H1 (cell line): ENCODE measurements at regions not wholly inside any gene's neighbourhood (a gene's known extent, or its start where the extent isn't known, plus 50 kb on each side); places are given as distances from the start of the nearest gene placed in this dataset.

ENCODE experiments used
- CTCF ChIA-PET: fragments of 300-600 bp; sonication (Branson Sonifier 250); formaldehyde crosslinking; loops from one replicate; lab custom pipeline; 2021; ENCODE audit not compliant: partially characterized antibody; lab: Charles Lee
- POLR2A ChIA-PET: fragments of 300-600 bp; sonication (Branson Sonifier 250); formaldehyde crosslinking; loops from one replicate; lab custom pipeline; 2021; ENCODE audit warnings: inconsistent platforms; ENCODE audit not compliant: partially characterized antibody; lab: Charles Lee
- DNase-seq, 2 experiments: peaks; one replicate each; pipeline versions ENCODE4 v3.0.0 to v3.0.0-alpha.2; 2010 to 2022; ENCODE audit warnings: low spot score in 2 of 2, low read depth in 1 of 2, mixed read lengths in 1 of 2
- FAIRE-seq: peaks from 2 replicates; lab custom pipeline; 2011; peaks lifted over from hg19 to GRCh38; lab: Jason Lieb, UNC
- H2AFZ ChIP-seq: 2 replicates; pipeline ENCODE4 v1.8.1; 2012; ENCODE audit warnings: low read length, inconsistent platforms
- H2AK5ac ChIP-seq: 2 replicates; pipeline ENCODE4 v1.6.1; 2013; ENCODE audit warnings: low read depth, low read length
- H2BK120ac ChIP-seq: replicated peaks from 2 replicates; pipeline ENCODE3; 2013; ENCODE audit warnings: low read depth, low read length, inconsistent platforms
- H2BK12ac ChIP-seq: 2 replicates; pipeline ENCODE4 v1.6.1; 2013; ENCODE audit warnings: low read depth, low read length
- H2BK15ac ChIP-seq: 2 replicates; pipeline ENCODE4 v1.6.1; 2013; ENCODE audit warnings: low read length
- H2BK20ac ChIP-seq: 2 replicates; pipeline ENCODE4 v1.6.1; 2013; ENCODE audit warnings: low read length
- H2BK5ac ChIP-seq: 2 replicates; pipeline ENCODE4 v1.6.1; 2013; ENCODE audit warnings: low read depth, low read length
- H3K14ac ChIP-seq: 2 replicates; pipeline ENCODE4 v1.6.1; 2013; ENCODE audit warnings: inconsistent platforms; ENCODE audit not compliant: insufficient read length
- H3K18ac ChIP-seq: 2 replicates; pipeline ENCODE4 v1.6.1; 2013; ENCODE audit warnings: low read length; ENCODE audit errors: extremely low read depth
- H3K23ac ChIP-seq: 2 replicates; pipeline ENCODE4 v1.6.1; 2013; ENCODE audit warnings: inconsistent platforms; ENCODE audit not compliant: insufficient read length
- H3K23me2 ChIP-seq: 2 replicates; pipeline ENCODE4 v1.6.1; 2013; ENCODE audit warnings: low read depth, low read length
- H3K27ac ChIP-seq: 2 replicates; pipeline ENCODE4 v1.6.1; 2011; ENCODE audit warnings: low read depth, low read length, inconsistent platforms
- H3K27me3 ChIP-seq, 4 experiments: replicated peaks in 1 of 4; 1 replicate in 1 of 4; 2 replicates in 3 of 4; pipeline versions ENCODE4 v1.6.1 to v1.8.1; 2011 to 2013; ENCODE audit warnings: low read length in 3 of 4, mild to moderate bottlenecking in 3 of 4, inconsistent platforms in 2 of 4, mixed read lengths in 2 of 4, moderate library complexity in 1 of 4; ENCODE audit not compliant: control insufficient read depth in 3 of 4, insufficient read depth in 3 of 4; ENCODE audit errors: extremely low read depth in 1 of 4
- H3K36me3 ChIP-seq, 4 experiments: 2 replicates each; pipeline versions ENCODE4 v1.6.1 to v1.8.1; 2011 to 2013; ENCODE audit warnings: mild to moderate bottlenecking in 4 of 4, low read length in 3 of 4, moderate library complexity in 2 of 4, control low read depth in 1 of 4, inconsistent platforms in 1 of 4; ENCODE audit not compliant: insufficient read depth in 4 of 4, control insufficient read depth in 2 of 4
- H3K4ac ChIP-seq: replicated peaks from 2 replicates; pipeline ENCODE3; 2013; ENCODE audit warnings: low read length, low read depth, mixed read lengths, inconsistent platforms; ENCODE audit not compliant: insufficient read length
- H3K4me1 ChIP-seq, 4 experiments: replicated peaks in 1 of 4; 1 replicate in 1 of 4; 2 replicates in 3 of 4; pipeline versions ENCODE4 v1.6.1 to v1.8.1; 2011 to 2013; ENCODE audit warnings: low read length in 3 of 4, inconsistent platforms in 2 of 4, mixed read lengths in 1 of 4; ENCODE audit not compliant: insufficient read depth in 4 of 4, control insufficient read depth in 3 of 4
- H3K4me2 ChIP-seq, 2 experiments: 2 replicates each; pipeline versions ENCODE4 v1.6.1 to v1.8.1; 2011 to 2013; ENCODE audit warnings: low read depth in 2 of 2, low read length in 2 of 2, control low read depth in 1 of 2, inconsistent platforms in 1 of 2, mild to moderate bottlenecking in 1 of 2; ENCODE audit not compliant: insufficient read depth in 1 of 2
- H3K4me3 ChIP-seq, 4 experiments: fragments of 200-600, 300-600 bp in 1 of 4; sonication (generic), shearing (Covaris generic), sonication (Bioruptor Twin) in 1 of 4; 2 replicates each; pipeline versions ENCODE4 v1.5.1 to v1.8.1; 2011 to 2016; ENCODE audit warnings: low read length in 4 of 4, low read depth in 3 of 4, control low read depth in 2 of 4, inconsistent platforms in 2 of 4, mild to moderate bottlenecking in 2 of 4, mixed read lengths in 1 of 4, moderate library complexity in 1 of 4; ENCODE audit not compliant: insufficient read depth in 2 of 4; ENCODE audit errors: extremely low read depth in 1 of 4
- H3K56ac ChIP-seq: replicated peaks from 2 replicates; pipeline ENCODE3; 2013; ENCODE audit warnings: low read depth, mild to moderate bottlenecking, mixed read lengths, low read length, inconsistent platforms; ENCODE audit not compliant: insufficient read length
- H3K79me1 ChIP-seq: 2 replicates; pipeline ENCODE4 v1.6.1; 2013; ENCODE audit warnings: low read depth, low read length, control low read depth
- H3K79me2 ChIP-seq, 2 experiments: 2 replicates each; pipeline versions ENCODE4 v1.6.1 to v1.8.1; 2012 to 2013; ENCODE audit warnings: low read length in 2 of 2, mild to moderate bottlenecking in 2 of 2, inconsistent platforms in 1 of 2; ENCODE audit not compliant: insufficient read depth in 2 of 2, control insufficient read depth in 1 of 2
- H3K9ac ChIP-seq, 4 experiments: replicated peaks in 1 of 4; 1 replicate in 1 of 4; 2 replicates in 3 of 4; pipeline versions ENCODE4 v1.6.1 to v1.8.1; 2011 to 2013; ENCODE audit warnings: low read depth in 3 of 4, low read length in 3 of 4, control low read depth in 2 of 4, mild to moderate bottlenecking in 2 of 4, moderate library complexity in 2 of 4, inconsistent platforms in 1 of 4; ENCODE audit errors: extremely low read depth in 1 of 4
- H3K9me3 ChIP-seq, 2 experiments: 2 replicates each; pipeline versions ENCODE4 v1.6.1 to v1.8.1; 2012 to 2013; ENCODE audit warnings: mild to moderate bottlenecking in 2 of 2, moderate library complexity in 2 of 2, control low read depth in 1 of 2, inconsistent platforms in 1 of 2, low read depth in 1 of 2, low read length in 1 of 2, mixed read lengths in 1 of 2; ENCODE audit not compliant: insufficient read depth in 2 of 2
- H4K20me1 ChIP-seq, 2 experiments: replicated peaks in 1 of 2; 2 replicates each; pipeline versions ENCODE3 to v1.8.1; 2011 to 2013; ENCODE audit warnings: inconsistent platforms in 2 of 2, low read length in 2 of 2, mild to moderate bottlenecking in 1 of 2; ENCODE audit not compliant: insufficient read depth in 2 of 2, control insufficient read depth in 1 of 2
- H4K5ac ChIP-seq: 2 replicates; pipeline ENCODE4 v1.6.1; 2013; ENCODE audit warnings: low read length, low read depth, mixed read lengths, inconsistent platforms; ENCODE audit not compliant: insufficient read length
- H4K8ac ChIP-seq: 2 replicates; pipeline ENCODE4 v1.8.0; 2013; ENCODE audit warnings: mild to moderate bottlenecking, moderate library complexity, low read length, inconsistent platforms; ENCODE audit not compliant: insufficient read depth; ENCODE audit errors: extremely low read depth
- H4K91ac ChIP-seq: replicated peaks from 2 replicates; pipeline ENCODE3; 2013; ENCODE audit warnings: low read length, mixed read lengths, inconsistent platforms; ENCODE audit not compliant: insufficient read length
- JUN ChIP-seq: IDR thresholded peaks from 2 replicates; pipeline ENCODE4 v1.6.1; 2011; ENCODE audit warnings: low read depth, mild to moderate bottlenecking, improper control_type of control experiment, low read length
- RBBP5 ChIP-seq: IDR thresholded peaks from 2 replicates; pipeline ENCODE4 v1.7.1; 2012; ENCODE audit warnings: low read depth, mild to moderate bottlenecking, inconsistent platforms, low read length, moderate library complexity, borderline replicate concordance
- TAF7 ChIP-seq: optimal IDR thresholded peaks from 2 replicates; pipeline ENCODE3; 2011; ENCODE audit warnings: low read depth, mild to moderate bottlenecking, inconsistent platforms, low read length, moderate library complexity, borderline replicate concordance
- TEAD4 ChIP-seq: IDR thresholded peaks from 2 replicates; pipeline ENCODE4 v1.6.1; 2012; ENCODE audit warnings: low read depth, low read length, inconsistent platforms, mixed read lengths
- WGBS, 2 experiments: shearing (Covaris generic) in 1 of 2; methylation state at CpG; one replicate each; pipeline versions ENCODE4 v1.1.6 to v1.1.7; 2013 to 2015; ENCODE audit warnings: low lambda C conversion rate in 2 of 2, mixed read lengths in 2 of 2, inconsistent platforms in 1 of 2, low coverage in 1 of 2, missing lambda C conversion rate in 1 of 2; ENCODE audit not compliant: insufficient replicate concordance in 2 of 2, insufficient coverage in 1 of 2, insufficient read length in 1 of 2; ENCODE audit errors: extremely low coverage in 1 of 2, missing lambda C conversion rate in 1 of 2; 5-methylcytosine and 5-hydroxymethylcytosine counted together
- TF ChIP-seq, protein P1 (sequence below): IDR thresholded peaks from 2 replicates; pipeline ENCODE4 v1.6.1; 2011; ENCODE audit warnings: low read depth, mild to moderate bottlenecking, low read length; ENCODE audit not compliant: insufficient read depth

DNA sequence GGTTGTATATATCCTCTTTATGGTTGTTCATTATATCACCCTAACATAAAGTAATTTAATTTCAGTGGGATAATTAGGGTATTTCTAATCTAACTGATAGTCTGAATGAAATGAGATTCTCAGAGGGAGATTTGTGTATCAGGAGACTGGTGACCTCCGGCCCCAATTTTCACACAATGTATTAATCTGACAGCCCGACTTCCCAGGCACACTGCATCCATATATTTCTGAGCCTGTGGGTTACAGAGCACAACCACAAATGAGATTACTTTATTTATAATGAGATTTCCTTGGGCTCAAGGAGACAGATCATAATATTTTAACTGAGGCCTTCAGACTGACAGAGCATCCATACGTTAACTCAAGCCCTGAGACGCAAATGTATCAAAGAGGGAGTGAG lies 125.9 kb downstream of the RCN1 start:
- H3K4me1 ChIP-seq, result no peaks in the 10 kb centered on the region
- H3K23ac ChIP-seq, result no peak overlapping the region
- no peak overlapping the region for H2BK20ac ChIP-seq
- H3K79me2 ChIP-seq, result no peaks in the 10 kb centered on the region
- no peak overlapping the region for H2AK5ac ChIP-seq
- no peaks in the 10 kb centered on the region for H3K79me1 ChIP-seq
- no peak overlapping the region for H3K4ac ChIP-seq
- no peaks in the 10 kb centered on the region for H3K36me3 ChIP-seq
- no peak overlapping the region for H3K4me2 ChIP-seq
- H3K9me3 ChIP-seq, result no peaks in the 10 kb centered on the region
- no peak overlapping the region for H4K5ac ChIP-seq
- CTCF ChIA-PET, result interaction anchor here (0.8 to 3.1 kb wide), 3 partner anchors 14 to 17 kb away, joined by 4 to 18 read pairs (median 6); no protein-coding TSS in a partner anchor
- no peak overlapping the region for H2BK12ac ChIP-seq
- H3K9ac ChIP-seq, result no peak overlapping the region
- no peak overlapping the region for H3K56ac ChIP-seq
- no peak for TF ChIP-seq JUN
- no peak for TF ChIP-seq RBBP5
- no peak for TF ChIP-seq TAF7
- no peak for TF ChIP-seq TEAD4
- TF ChIP-seq, protein P1, sequence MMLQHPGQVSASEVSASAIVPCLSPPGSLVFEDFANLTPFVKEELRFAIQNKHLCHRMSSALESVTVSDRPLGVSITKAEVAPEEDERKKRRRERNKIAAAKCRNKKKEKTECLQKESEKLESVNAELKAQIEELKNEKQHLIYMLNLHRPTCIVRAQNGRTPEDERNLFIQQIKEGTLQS, result no peak
- no peak overlapping the region for H3K18ac ChIP-seq
- H4K8ac ChIP-seq, result no peak overlapping the region
- no peak overlapping the region for H4K91ac ChIP-seq
- POLR2A ChIA-PET, result no interaction called here
- H3K4me3 ChIP-seq, result no peak overlapping the region
- no peak overlapping the region for H2AFZ ChIP-seq
- FAIRE-seq (no peak), DNase-seq (no peak)
- H3K27me3 ChIP-seq, result no peaks in the 10 kb centered on the region
- no peak overlapping the region for H3K27ac ChIP-seq
- 92% methylated on average over 4 of the region's 4 CpGs; no CpG with 5 or more reads in 1 of the 2 experiments for WGBS, 2 experiments
- H3K23me2 ChIP-seq, result no peaks in the 10 kb centered on the region
- no peak overlapping the region for H2BK5ac ChIP-seq
- H2BK120ac ChIP-seq, result no peak overlapping the region
- no peaks in the 10 kb centered on the region for H4K20me1 ChIP-seq
- H2BK15ac ChIP-seq, result no peak overlapping the region
- H3K14ac ChIP-seq, result no peak overlapping the region
